ENCODE measurements at regions not wholly inside any gene's neighbourhood (a gene's known extent, or its start where the extent isn't known, plus 50 kb on each side); places are given as distances from the start of the nearest gene placed in this dataset.

DNA sequence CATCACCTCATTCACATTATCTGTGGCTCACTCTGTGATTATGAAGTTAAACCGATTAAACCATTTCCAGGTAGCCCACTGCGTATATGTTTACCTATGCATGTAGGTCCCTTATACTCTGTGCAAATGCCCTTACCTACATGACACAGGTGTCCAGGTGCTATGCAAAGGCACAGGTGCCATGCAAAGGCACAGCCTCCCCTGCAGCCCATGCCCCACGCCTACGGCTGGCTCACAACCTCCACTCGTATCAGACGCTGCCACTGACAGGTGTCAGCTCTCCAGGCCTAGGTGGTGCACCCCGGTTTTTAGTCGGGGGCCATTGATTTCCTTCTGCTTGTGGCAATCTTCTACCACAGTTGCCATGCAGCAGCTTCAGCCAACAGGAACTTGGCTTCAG lies 57.7 kb upstream of the IRX1 start:
- no peak for TF ChIP-seq POLR2A (IDR thresholded peaks at IDR 0.05)
- TF ChIP-seq, protein P1, sequence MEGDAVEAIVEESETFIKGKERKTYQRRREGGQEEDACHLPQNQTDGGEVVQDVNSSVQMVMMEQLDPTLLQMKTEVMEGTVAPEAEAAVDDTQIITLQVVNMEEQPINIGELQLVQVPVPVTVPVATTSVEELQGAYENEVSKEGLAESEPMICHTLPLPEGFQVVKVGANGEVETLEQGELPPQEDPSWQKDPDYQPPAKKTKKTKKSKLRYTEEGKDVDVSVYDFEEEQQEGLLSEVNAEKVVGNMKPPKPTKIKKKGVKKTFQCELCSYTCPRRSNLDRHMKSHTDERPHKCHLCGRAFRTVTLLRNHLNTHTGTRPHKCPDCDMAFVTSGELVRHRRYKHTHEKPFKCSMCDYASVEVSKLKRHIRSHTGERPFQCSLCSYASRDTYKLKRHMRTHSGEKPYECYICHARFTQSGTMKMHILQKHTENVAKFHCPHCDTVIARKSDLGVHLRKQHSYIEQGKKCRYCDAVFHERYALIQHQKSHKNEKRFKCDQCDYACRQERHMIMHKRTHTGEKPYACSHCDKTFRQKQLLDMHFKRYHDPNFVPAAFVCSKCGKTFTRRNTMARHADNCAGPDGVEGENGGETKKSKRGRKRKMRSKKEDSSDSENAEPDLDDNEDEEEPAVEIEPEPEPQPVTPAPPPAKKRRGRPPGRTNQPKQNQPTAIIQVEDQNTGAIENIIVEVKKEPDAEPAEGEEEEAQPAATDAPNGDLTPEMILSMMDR (IDR thresholded peaks at IDR 0.05) = no peak

Measured in tibial nerve (tissue), 3 donors.